Mammary epithelial cell (primary cell): ENCODE measurements at regions not wholly inside any gene's neighbourhood (a gene's known extent, or its start where the extent isn't known, plus 50 kb on each side); places are given as distances from the start of the nearest gene placed in this dataset.

Experiments
- CTCF ChIP-seq, 2 donors: IDR thresholded peaks in 1 of 2; conservative IDR thresholded peaks in 1 of 2; 2 replicates each; pipeline ENCODE4 v1.5.1; 2011 to 2012; ENCODE audit warnings: inconsistent platforms in 2 of 2, low read length in 2 of 2, mild to moderate bottlenecking in 2 of 2, control low read depth in 1 of 2, low read depth in 1 of 2; ENCODE audit not compliant: insufficient read depth in 1 of 2; ENCODE audit errors: extremely low read depth in 1 of 2
- EZH2 ChIP-seq: IDR thresholded peaks from 2 replicates; pipeline ENCODE4 v1.6.1; 2012; ENCODE audit warnings: low read length, inconsistent platforms, borderline replicate concordance

- TF ChIP-seq CTCF (conservative IDR thresholded peaks at IDR 0.05 in 1 of 2, IDR thresholded peaks at IDR 0.05 in 1 of 2; ENCODE audit: extremely low read depth in 1 of 2, insufficient read depth in 1 of 2, low read depth in 1 of 2, low read length in 2 of 2) = no peak
- no peak for TF ChIP-seq EZH2
Observed at GRCh38 chr6:16857969-16858592, 96.8 kb upstream of the ATXN1 start.
